Hematopoietic multipotent progenitor cell treated with erythropoietin and hydrocortisone succinate and interleukin-3 and kit ligand, for 4 days (in vitro differentiated cells): ENCODE measurements at regions not wholly inside any gene's neighbourhood (a gene's known extent, or its start where the extent isn't known, plus 50 kb on each side); places are given as distances from the start of the nearest gene placed in this dataset.
A peak's percentile ranks its signal among the peaks of the same experiment; 100 is the strongest.
"Not testable (repeated sequence)": the region's sequence is repeated elsewhere in the genome, so short reads cannot be mapped to it uniquely, and the experiment has no call there.

Experiments
- DNase-seq: peaks from one replicate; pipeline ENCODE4 v3.0.0-alpha.2; 2015

DNA sequence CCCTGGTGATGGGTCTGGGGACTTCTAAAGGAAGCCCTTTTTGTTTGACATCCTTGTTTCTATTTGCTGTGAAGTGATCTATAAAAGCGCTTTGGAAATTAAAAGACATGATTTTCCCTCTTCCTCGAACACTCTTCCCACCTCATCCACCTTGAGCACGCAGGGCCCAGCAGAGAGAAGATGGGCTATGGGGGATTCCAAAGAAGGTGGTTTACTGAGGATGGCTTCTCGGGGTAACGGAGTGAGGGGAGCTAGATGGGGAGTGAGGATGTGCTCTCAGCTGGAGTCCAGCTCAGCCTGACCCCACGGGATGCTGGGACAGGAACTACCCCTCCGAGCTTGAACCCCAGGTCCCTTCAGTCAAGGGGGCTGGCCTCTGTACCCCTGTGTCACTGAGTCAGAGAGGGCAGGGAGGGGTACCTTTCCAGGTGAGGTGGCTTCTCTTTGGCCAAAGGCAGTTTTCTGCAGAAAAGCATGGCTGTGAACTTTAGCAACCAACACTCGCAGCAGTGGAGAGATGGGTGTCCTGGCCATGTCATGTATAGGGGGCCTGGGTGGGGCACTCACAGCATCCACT lies 180.7 kb upstream of the SMAD3 start:
- DNase-seq = no peak

DNA sequence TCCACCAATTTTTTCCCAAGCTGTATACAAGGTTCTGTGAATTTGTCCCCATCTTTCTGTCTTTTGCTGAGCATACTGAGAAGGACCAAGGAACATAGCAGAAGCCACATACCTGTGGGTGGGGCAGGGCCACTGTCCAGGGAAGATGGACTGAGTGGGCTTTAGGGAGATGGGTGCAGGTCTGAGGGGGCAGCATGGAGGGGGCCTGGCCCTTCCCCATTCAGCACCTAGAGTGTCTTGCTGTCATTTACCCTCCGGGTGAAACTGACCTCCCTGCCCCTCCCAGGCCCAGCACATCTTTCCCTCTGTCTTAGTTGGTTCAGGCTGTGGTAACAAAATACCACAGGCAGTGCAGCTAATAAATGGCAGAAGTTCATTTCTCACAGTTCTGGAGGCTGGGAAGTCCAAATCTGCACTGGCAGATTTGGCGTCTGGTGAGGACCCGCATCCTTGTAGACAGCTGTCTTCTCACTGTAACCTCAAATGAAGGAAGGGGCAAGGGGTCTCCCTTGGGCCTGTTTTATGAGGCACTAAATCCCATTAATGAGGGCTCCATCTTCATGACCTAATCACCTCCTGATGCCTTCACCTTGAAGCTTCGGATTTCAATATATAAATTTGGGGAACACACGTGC lies 180.0 kb upstream of the SMAD3 start:
- no peak for DNase-seq

DNA sequence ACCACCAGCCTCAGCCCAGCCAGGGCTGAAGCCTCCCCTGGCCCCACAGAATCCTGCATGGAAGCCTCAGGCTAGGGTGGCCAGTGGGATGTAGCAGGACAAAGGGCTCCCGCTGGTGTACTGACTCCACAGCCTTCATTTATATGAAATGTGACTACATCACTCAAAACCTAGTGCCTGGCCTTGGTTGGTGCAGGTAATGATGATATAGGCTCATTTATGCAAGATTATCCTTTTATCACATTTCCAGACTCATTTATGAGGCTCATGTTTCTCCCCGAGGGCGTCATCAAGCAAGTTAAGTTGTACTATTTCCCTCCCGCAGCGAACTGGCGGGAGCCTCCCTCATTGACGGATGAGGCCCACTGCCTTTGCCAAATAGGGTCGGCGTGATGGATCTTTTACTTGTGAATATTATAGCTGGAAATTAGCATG lies 179.1 kb upstream of the SMAD3 start:
- no peak for DNase-seq

DNA sequence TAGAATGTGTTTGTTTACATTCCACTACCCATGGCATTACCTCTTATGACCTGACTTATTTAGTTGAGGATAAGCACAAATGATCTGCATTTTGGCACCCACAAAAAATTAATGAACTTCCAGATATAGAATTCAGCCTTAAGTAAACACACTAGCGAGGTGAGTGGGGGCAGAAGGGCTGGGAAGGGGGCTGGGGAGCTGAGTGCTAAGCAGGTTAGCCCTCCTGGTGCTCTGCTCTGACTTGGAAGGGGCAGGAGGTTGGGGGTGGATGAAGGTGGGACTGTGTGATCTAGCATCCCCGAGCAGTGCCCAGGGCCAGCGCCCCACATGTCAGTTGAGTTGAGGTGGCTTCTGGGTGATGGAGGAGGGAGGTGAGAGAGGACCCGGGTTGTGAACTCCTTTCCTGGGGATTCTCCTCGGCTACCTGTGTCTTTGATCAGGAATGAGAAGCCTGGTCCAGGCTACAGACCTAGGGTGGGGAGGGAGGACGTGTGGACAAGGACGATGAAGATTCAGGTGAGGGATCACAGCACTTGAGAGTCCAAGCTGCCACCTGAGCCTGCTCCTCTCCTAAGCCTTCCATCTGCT lies 178.6 kb upstream of the SMAD3 start:
- no peak for DNase-seq

DNA sequence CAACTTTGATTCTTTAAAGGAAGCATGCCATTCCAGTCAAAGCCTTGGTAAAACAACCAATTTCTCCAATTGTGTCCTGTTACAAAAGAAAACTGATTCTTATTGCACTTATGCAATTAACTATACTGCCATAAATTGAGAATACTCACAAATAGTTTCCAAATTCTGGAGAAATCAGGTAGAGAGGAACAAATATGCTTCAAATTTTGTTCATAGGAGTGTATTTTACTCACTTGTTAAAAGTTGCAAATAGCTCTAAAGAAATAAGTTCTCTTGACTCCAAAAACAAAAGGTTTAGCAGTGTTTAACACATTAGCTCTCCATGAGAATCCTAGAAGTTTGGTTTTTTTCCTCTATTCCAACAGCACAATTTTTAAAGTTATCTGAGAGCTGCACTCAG lies 176.1 kb upstream of the SMAD3 start:
- not testable (repeated sequence) for DNase-seq

DNA sequence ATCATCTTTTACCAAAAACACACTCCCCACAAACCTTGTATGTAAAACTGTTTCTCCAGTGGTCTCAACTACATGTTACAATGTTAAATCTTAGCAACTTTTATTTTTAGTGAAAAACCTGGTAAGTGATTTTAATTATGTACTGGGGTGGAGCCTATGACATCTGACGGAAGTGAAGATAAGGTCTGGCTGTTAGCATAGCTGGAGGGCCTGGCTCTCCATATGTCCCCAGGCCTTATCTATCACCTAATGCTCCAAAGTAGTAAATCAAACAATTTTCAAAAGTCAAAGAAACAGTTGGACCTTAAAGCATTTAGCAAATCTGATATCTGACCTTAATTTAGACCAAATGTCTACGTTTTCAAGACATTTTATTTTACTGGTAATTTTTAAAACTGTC lies 173.6 kb upstream of the SMAD3 start:
- DNase-seq = peak; percentile 69

DNA sequence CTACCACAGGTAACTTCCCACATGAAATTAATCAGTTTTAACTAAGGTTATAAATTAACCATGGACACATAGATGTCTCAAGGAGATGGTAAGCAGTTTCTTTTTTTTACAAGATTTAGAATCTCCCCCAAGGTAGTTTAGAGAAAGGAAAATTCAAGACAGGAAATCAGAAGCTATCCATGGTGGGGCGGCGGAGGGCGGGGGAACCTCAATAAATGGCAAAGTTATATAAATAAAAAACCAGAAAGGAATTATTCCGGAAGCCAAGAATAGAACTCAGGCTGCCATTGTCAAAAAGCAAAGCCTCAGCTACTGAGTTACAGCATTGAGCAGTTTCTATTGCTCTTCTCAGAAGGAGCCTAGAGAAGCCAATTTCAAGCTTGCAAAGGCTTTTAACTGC lies 172.1 kb upstream of the SMAD3 start:
- no peak for DNase-seq

DNA sequence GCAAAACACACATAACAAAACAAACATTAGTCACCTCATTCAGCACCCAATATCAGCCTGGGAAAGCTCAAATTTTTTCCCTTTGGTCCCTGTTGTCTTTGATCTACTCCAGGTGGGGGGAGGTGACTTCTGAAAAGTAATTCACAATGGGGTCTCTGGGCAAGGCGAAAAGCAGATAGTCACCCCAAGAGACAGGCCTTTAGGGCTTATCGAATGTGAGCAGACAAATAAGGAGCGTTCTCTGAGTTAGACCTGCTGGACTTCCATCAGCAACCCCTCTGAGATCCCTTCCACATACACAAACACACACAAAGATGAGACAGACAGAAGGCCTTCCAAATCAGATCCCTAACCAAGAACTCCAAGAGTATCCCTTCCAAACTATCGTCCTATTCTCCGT lies 171.0 kb upstream of the SMAD3 start:
- DNase-seq = no peak

DNA sequence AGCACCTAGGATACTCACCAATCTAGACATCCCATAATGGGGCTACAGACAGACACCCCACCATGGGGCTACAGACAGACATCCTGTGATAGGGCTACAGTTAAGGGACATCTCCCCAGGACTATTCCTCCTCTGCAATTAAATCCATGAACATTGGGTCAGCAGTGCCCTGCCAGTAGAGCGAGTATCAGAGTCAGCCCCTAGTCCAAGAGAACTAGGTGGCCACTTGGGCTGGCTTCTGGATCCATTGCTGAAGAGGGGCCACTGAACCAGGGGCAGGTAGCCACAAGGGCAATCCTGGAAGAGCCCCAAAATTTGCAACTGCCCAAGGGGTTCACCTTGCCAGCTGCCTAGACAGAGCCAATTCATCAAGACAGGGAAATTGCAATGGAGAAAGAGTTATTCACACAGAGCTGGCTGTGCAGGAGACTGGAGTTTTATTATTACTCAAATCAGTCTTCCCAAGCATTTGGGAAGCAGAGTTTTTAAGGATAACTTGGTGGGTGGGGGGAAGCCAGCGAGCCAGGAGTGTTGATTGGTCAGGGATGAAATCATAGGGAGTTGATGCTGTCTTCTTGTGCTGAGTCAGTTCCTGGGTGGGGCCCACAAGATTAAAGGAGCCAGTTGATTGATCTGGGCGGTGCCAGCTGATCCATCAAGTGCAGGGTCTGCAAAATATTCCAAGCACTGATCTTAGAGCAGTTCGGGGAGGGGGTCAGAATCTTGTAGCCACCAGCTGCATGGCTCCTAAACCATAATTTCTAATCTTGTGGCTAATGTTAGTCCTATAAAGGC lies 170.2 kb upstream of the SMAD3 start:
- DNase-seq = no peak

DNA sequence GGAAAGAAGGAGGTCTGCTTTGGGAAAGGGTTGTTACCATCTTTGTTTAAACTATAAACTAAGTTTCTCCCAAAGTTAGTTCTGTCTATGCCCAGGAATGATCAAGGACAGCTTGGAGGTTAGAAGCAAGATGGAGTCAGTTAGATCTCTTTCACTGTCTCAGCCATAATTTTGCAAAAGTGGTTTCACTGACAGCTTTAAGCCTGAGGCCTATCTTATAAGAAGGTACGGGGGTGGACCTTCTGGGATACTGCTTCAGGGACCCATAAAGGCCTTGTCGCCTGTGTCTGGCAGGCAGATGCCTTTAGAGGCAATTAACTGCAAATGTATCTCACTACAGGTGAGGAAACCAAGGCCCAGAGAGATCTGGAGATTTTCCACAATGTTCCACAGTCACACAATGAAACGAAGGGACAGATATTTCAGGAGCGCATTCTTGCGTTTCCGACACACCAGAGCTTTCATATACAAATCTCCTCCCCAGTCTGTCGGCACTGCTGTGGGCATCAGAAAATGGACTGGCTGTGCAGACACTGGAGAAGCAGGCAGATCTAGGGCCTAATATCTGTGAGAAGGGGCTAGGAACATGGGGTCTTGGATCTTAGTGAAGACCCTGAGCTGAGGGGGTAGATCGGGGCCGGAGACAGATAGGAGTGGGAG lies 169.5 kb upstream of the SMAD3 start:
- DNase-seq = no peak

DNA sequence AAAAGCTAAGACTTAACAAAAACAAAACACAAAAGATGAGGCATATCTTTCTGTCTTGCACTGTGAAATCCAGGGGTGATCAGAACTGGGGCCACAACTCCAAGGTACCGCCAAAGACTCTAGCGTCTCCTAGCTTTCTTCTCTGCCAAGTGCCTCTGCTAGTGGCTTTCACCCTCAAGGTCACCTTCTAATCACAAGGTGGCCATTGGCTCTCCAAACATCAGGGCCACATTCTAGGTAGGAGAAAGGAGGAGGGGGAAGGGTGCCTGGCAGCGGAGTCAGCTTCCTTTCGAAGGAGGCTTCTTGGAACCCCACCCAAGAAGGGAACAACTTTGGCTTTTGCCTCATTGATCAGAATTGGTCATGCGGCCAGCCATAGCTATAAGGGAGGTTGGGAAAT lies 168.8 kb upstream of the SMAD3 start:
- no peak for DNase-seq

DNA sequence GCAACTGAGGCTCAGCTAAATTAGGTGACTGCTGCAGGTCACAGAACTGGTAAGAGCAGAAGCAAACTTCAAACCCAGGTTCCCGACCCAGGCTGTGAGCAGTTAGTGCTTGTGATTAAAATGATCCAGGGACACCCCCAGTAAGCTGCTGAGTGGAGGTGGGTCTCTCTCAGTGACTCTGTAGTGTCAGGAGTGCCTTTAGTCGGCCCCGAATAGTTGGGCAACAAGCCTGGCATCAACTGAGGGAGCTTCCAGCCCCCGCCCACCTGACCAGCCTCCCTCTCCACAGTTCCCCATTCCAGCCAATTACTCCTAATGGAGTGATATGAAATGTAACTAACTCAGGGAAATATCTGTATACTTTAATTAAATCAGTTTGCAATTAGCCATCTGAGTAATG lies 168.0 kb upstream of the SMAD3 start:
- no peak for DNase-seq

DNA sequence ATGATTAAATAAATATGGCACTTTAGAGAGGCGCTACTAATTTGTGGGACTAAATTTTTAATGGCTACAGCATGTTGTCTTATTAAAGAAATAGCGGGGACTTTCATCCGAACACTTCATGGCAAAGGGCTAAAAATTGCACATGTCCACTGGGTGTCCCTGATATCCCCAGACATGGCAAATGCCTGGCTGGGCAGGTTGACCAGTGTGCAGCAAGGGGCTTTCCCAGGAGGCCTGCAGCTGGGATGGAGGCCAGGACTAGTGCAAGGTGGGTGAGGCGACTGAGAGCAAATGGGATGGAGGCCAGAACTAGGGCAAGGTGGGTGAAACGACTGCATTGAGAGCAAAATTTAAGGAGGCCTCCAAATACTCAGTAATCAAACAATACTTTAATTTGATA lies 167.4 kb upstream of the SMAD3 start:
- no peak for DNase-seq

DNA sequence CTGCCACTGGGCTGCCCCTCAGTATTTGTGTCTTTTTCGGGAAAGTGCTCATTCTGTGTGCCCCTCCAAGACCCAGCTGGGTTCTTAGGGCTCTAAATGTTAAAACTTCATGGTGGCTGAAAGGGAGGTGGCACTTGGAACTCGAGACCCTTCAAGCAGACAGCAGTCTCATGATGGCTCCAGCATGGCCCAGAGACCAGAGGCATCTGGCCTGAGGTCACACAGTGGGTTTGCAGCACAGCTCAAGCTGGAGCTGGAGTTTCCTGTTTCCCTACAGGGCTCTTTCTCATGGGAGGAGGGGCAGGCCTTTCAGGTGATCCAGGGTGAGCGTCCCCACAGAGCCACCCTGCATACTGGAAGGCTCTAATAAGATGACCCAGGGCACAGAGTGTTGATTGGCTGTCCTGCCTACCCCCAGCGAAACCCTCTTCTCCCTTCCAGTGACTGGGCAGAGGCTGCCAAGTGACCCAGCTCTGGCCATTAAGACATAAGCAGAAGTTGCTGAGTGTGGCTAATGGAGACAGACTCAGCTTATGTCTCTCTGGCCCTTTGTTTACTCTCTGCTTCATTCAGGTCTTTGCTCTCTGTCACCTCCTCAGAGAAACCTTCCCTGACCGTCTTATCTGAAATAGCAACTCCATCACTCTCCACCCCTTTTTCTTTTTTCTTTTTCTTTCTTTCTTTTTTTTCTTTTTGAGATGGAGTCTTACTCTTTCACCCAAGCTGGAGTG lies 166.6 kb upstream of the SMAD3 start:
- DNase-seq = no peak

DNA sequence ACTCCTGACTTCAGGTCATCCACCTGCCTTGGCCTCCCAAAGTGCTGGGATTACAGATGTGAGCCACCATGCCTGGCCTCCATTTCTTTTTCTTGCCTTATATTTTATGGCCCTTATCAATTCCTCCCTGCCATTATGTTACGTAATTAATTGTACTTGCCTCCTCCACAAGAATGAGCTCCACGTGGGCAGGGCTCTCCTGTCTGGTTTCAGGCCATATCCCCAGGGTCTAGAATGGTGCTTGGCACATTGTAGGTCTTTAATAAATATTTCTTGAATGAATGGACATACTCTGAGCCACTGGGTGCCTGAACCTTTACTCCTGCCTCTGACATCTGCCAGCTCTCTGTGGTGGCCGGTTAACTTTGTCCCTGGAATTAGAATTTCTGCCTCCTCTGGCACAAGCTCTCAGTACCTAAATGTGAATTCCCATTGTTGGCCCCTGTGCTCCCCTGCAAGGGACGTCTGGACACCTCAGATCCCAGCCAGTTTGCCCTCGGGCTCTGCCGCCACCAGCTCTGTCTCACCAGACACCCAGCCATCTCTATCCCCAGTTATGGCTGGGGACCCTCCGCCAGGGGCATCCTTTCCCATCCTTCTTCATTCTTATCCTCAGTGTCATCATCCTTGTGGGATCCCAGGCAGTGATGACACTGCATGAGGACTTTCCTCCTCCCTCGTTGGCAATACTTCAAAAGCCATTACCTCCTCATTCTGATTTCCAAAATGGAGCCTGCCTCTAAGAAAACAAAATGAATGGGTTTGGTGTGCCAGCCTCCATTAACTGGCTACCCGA lies 165.6 kb upstream of the SMAD3 start:
- DNase-seq = no peak

DNA sequence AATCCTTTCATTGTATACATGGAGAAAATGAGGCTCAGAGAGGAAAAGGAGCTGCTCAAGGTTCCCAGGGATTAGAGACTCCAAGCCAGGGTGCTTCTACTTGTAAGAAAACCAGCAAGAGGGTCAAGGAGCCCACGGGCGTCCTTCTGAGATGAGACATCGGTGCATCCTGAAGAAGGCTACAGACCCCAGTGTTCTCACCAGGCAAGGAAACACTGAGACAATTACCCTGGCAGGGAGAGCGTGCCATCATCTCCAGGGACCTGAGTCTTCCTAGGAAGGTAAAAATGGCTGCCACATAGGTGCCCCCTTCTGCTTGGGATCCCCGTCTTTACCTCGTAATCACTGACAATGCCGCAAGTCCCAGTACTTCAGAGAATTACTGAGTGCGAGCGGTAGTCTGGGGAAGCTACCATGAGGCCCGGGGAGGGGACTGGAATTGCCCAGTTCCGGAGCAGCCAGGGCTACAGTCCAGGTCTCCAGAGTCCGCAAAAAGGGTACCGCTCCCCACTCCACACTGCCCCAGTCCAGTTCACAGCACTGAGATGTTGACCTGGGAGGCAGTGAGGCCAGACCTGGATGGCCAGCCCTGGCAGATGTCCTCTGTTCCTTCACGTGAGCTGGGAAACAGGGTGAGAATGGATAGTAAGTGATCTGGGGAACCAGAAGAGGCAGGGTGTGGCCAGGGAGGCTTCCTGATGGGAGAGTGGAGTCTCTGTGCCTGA lies 164.7 kb upstream of the SMAD3 start:
- no peak for DNase-seq

DNA sequence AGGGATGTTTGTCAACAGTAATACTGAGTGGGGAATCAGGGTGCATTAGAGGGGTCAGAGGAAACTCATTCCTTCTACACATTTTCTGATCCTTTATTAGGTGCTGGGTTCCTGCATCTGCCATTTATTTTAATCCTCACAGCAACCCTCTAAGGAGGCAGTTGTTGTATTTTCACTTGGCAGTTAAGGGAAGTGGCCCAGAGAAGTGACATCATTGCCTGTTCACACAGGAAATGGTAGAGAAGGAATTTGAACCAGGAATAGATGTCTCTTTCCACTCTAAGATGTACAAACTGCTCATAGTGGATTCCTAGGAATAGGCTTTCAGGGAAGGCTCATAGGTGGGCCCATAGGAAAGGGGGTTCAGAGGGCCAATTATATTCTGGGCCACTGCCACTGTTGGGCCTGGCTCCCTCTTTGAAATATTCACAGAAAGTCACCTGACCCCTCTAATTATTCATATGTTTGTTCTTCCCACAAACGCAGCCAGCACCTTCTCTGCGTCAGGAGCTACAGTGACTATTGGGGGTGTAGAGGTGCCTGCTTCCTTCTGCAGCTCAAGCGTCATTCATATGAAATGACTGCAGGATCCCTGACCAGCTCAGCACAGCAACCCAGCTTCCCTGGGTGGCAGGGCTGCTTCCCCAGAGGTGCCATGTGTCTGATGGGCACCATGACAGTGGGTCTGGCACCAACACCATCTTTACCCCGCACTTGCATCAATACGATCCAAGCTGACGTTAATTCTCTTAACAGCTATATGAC lies 163.9 kb upstream of the SMAD3 start:
- DNase-seq = no peak

DNA sequence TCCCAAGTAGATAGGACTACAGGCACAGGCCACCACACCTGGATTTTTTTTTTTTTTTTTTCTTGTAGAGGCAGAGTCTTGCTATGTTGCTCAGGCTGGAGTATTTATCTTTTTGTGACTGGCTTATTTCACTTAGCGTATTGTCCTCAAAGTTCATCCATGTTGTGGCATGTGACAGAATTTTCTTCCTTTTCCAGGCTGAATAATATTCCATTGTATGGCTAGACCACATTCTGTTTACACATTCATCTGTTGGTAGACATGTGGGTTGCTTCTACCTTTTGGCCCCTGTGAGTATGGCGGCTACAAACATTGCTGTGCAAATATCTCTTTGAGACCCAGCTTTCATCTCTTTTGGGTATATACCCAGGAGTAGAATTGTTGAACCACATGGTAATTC lies 160.2 kb upstream of the SMAD3 start:
- DNase-seq = no peak

DNA sequence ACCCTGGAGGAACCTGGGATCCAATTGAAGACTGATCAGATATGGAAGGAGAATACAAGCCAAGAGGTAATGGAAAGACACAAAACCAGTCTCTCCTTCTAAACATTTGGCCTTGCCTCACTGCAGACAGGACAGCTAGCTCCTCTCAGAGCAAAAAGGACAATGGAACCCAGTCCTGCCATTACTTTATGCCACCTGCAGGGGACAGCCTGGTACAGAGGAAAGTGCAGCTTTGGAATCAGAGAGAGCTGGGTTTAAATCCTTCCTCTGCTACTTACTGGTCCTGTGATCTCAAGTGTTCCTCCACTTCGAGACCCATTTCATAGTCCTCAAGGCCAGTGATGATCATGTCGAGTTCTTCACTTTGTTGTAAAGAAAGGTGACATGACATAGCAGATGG lies 159.4 kb upstream of the SMAD3 start:
- DNase-seq = peak; percentile 13
